Endodermal cell (in vitro differentiated cells): ENCODE measurements at regions not wholly inside any gene's neighbourhood (a gene's known extent, or its start where the extent isn't known, plus 50 kb on each side); places are given as distances from the start of the nearest gene placed in this dataset.

Source experiments
- DNase-seq: peaks from one replicate; pipeline ENCODE4 v3.0.0-alpha.2; 2017
- H3K27ac ChIP-seq: 2 replicates; pipeline ENCODE4 v1.5.1; 2013; ENCODE audit warnings: mild to moderate bottlenecking, low read depth, low read length, moderate library complexity
- H3K27me3 ChIP-seq: 2 replicates; pipeline ENCODE4 v1.6.1; 2013; ENCODE audit warnings: mild to moderate bottlenecking, low read length, moderate library complexity; ENCODE audit not compliant: insufficient read depth, control insufficient read depth, poor library complexity, severe bottlenecking
- H3K36me3 ChIP-seq: 2 replicates; pipeline ENCODE4 v1.7.0; 2013; ENCODE audit warnings: mild to moderate bottlenecking, low read length, moderate library complexity; ENCODE audit not compliant: control insufficient read depth, insufficient read depth
- H3K4me1 ChIP-seq: one replicate; pipeline ENCODE4 v1.7.0; 2013; ENCODE audit warnings: low read length; ENCODE audit not compliant: control insufficient read depth, insufficient read depth
- H3K4me3 ChIP-seq: 2 replicates; pipeline ENCODE4 v1.5.1; 2013; ENCODE audit warnings: mild to moderate bottlenecking, low read length, moderate library complexity
- H3K9ac ChIP-seq: 2 replicates; pipeline ENCODE4 v1.6.1; 2013; ENCODE audit warnings: mild to moderate bottlenecking, low read length, moderate library complexity; ENCODE audit not compliant: poor library complexity, severe bottlenecking; ENCODE audit errors: extremely low read depth
- H3K9me3 ChIP-seq: 2 replicates; pipeline ENCODE4 v1.6.1; 2013; ENCODE audit warnings: mild to moderate bottlenecking, low read length, moderate library complexity; ENCODE audit not compliant: control insufficient read depth
- H3K27ac Mint-ChIP-seq: 2 replicates; pipeline ENCODE4 v1.8.0; 2020; ENCODE audit warnings: mixed read lengths
- H3K27me3 Mint-ChIP-seq: 2 replicates; pipeline ENCODE4 v1.8.0; 2021; ENCODE audit warnings: mild to moderate bottlenecking, mixed read lengths; ENCODE audit not compliant: insufficient read depth
- H3K36me3 Mint-ChIP-seq: 2 replicates; pipeline ENCODE4 v1.8.0; 2020; ENCODE audit warnings: low read depth, mixed read lengths
- H3K4me1 Mint-ChIP-seq: 2 replicates; pipeline ENCODE4 v1.8.0; 2020; ENCODE audit warnings: mixed read lengths
- H3K4me3 Mint-ChIP-seq: 2 replicates; pipeline ENCODE4 v1.8.0; 2020; ENCODE audit warnings: mild to moderate bottlenecking, moderate library complexity, mixed read lengths
- H3K9me3 Mint-ChIP-seq: 2 replicates; pipeline ENCODE4 v1.8.0; 2020; ENCODE audit warnings: mild to moderate bottlenecking, mixed read lengths
- CTCF ChIP-seq: fragments of 200-600 bp; sonication (generic); conservative IDR thresholded peaks from 2 replicates; pipeline ENCODE4 v1.5.0; 2021; ENCODE audit warnings: antibody characterized with exemption, mild to moderate bottlenecking
- WGBS, 2 experiments: methylation state at CpG; one replicate each; pipeline versions ENCODE4 v1.1.5 to v1.1.7; 2013; ENCODE audit warnings: missing lambda C conversion rate in 2 of 2, mixed read lengths in 1 of 2; ENCODE audit not compliant: insufficient coverage in 1 of 2, insufficient read length in 1 of 2; 5-methylcytosine and 5-hydroxymethylcytosine counted together

DNA sequence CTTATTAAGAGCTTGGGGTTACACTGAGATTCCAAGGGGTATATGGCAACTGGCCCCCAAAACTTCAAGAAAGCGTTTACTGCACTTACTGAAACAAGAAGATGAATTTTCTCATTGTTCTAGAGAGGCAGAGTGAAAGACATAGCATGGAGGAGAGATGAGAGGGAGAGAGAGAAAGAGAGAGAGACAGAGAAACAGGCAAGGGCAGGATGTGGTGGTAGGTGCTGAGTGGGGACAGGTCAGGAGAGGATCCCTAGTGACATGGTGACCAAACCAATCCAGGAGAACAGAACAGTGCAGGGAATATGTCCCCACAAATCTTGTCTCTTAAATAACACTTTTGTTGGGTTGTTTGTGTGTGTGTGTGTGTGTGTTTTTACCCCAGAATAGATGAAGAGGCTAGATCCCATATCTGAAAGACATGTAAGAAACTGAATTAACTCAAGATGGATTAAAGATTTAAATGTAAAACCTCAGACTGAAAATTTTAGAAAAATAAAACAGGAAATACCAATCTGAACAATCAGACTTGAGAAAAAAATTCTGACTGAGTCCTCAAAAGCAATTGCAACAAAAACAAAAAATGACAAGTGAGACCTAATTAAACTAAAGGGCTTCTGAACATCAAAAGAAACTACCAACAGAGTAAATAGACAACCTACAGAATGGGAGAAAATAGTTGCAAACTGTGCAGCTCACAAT lies 202.2 kb downstream of the QDPR start:
- peaks cover 8% of the 10 kb centered on the region for H3K9me3 Mint-ChIP-seq
- H3K4me1 Mint-ChIP-seq: no peaks in the 10 kb centered on the region
- DNase-seq: no peak
- H3K27ac Mint-ChIP-seq: no peak overlapping the region
- H3K9ac ChIP-seq: no peak overlapping the region
- WGBS, 2 experiments: 83 to 88% methylated on average over 1 of the region's 1 CpG
- no peaks in the 10 kb centered on the region for H3K27me3 ChIP-seq
- no peaks in the 10 kb centered on the region for H3K4me1 ChIP-seq
- H3K36me3 Mint-ChIP-seq: no peaks in the 10 kb centered on the region
- no peak for TF ChIP-seq CTCF
- H3K4me3 ChIP-seq: no peak overlapping the region
- no peaks in the 10 kb centered on the region for H3K27me3 Mint-ChIP-seq
- H3K36me3 ChIP-seq: no peaks in the 10 kb centered on the region
- no peak overlapping the region for H3K27ac ChIP-seq
- H3K4me3 Mint-ChIP-seq: no peak overlapping the region
- H3K9me3 ChIP-seq: peaks cover 7% of the 10 kb centered on the region

GRCh38 chr4:17301869-17302268 lies 210.0 kb downstream of the QDPR start:
- Histone ChIP-seq H3K9ac (no peak overlapping the region), H3K4me3 (no peak overlapping the region), H3K27me3 (no peaks in the 10 kb centered on the region), H3K9me3 (peaks cover 2% of the 10 kb centered on the region), H3K4me1 (no peaks in the 10 kb centered on the region), H3K36me3 (no peaks in the 10 kb centered on the region), H3K27ac (no peak overlapping the region)
- Mint-ChIP-seq H3K9me3 (peaks cover 11% of the 10 kb centered on the region), H3K4me1 (peaks cover 9% of the 10 kb centered on the region), H3K27ac (no peak overlapping the region), H3K36me3 (no peaks in the 10 kb centered on the region), H3K27me3 (no peaks in the 10 kb centered on the region), H3K4me3 (no peak overlapping the region)
- 86 to 93% methylated on average over 1 to 3 of the region's 3 CpGs for WGBS, 2 experiments
- no peak for DNase-seq
- no peak for TF ChIP-seq CTCF

GRCh38 chr4:17301266-17301665 lies 210.6 kb downstream of the QDPR start:
- H3K4me1 Mint-ChIP-seq: peaks cover 10% of the 10 kb centered on the region
- Histone ChIP-seq H3K27ac (no peak overlapping the region), H3K9me3 (no peaks in the 10 kb centered on the region), H3K4me3 (no peak overlapping the region), H3K27me3 (no peaks in the 10 kb centered on the region), H3K36me3 (no peaks in the 10 kb centered on the region), H3K4me1 (no peaks in the 10 kb centered on the region), H3K9ac (no peak overlapping the region)
- 100% methylated on average over 1 of the region's 1 CpG; no CpG with 5 or more reads in 1 of the 2 experiments for WGBS, 2 experiments
- peaks cover 9% of the 10 kb centered on the region for H3K9me3 Mint-ChIP-seq
- TF ChIP-seq CTCF: no peak
- H3K27me3 Mint-ChIP-seq: no peaks in the 10 kb centered on the region
- no peak for DNase-seq
- H3K36me3 Mint-ChIP-seq: no peaks in the 10 kb centered on the region
- H3K27ac Mint-ChIP-seq: no peak overlapping the region
- no peak overlapping the region for H3K4me3 Mint-ChIP-seq
